ENCODE measurements at regions not wholly inside any gene's neighbourhood (a gene's known extent, or its start where the extent isn't known, plus 50 kb on each side); places are given as distances from the start of the nearest gene placed in this dataset.

- Histone ChIP-seq H3K36me3 (ENCODE audit: insufficient read depth, low read length, poor library complexity, severe bottlenecking) (no peaks in the 10 kb centered on the region), H3K9me3 (ENCODE audit: low read depth, low read length, poor library complexity, severe bottlenecking) (peaks cover 20% of the 10 kb centered on the region), H3K4me1 (ENCODE audit: insufficient read depth, low read length, poor library complexity, severe bottlenecking) (no peaks in the 10 kb centered on the region), H3K4me3 (ENCODE audit: low read depth, low read length, poor library complexity, severe bottlenecking) (no peak overlapping the region), H3K27me3 (replicated peaks; ENCODE audit: insufficient read depth, low read depth, low read length, poor library complexity) (no peaks in the 10 kb centered on the region), H3K27ac (ENCODE audit: low read depth, low read length, poor library complexity, severe bottlenecking) (no peak overlapping the region)
- DNase-seq (ENCODE audit: low spot score), result no peak
- no peak for TF ChIP-seq CTCF (conservative IDR thresholded peaks at IDR 0.05; ENCODE audit: low read depth, low read length)
- no peak for TF ChIP-seq EZH2 (IDR thresholded peaks at IDR 0.05; ENCODE audit: borderline replicate concordance, low read depth, low read length, poor library complexity, severe bottlenecking)
- ChIA-PET POLR2A (ENCODE audit: low non-redundant PET) (no interaction called here), CTCF (no interaction called here)
- BruUV-seq (replicated peaks), result no TSS peak
- intact Hi-C loops (cut with micrococcal nuclease; ENCODE audit: unreplicated experiment), result no loop called here
Observed at GRCh38 chr18:78085241-78086185, 835.9 kb downstream of the GALR1 start.

GRCh38 chr18:78086931-78087330, 837.3 kb downstream of the GALR1 start:
- POLR2A ChIA-PET (ENCODE audit: low non-redundant PET), result no interaction called here

GRCh38 chr18:78087338-78087737, 837.7 kb downstream of the GALR1 start:
- Histone ChIP-seq H3K4me3 (ENCODE audit: low read depth, low read length, poor library complexity, severe bottlenecking) (no peak overlapping the region), H3K27me3 (replicated peaks; ENCODE audit: insufficient read depth, low read depth, low read length, poor library complexity) (no peaks in the 10 kb centered on the region), H3K9me3 (ENCODE audit: low read depth, low read length, poor library complexity, severe bottlenecking) (peaks cover 24% of the 10 kb centered on the region), H3K36me3 (ENCODE audit: insufficient read depth, low read length, poor library complexity, severe bottlenecking) (no peaks in the 10 kb centered on the region), H3K4me1 (ENCODE audit: insufficient read depth, low read length, poor library complexity, severe bottlenecking) (no peaks in the 10 kb centered on the region), H3K27ac (ENCODE audit: low read depth, low read length, poor library complexity, severe bottlenecking) (no peak overlapping the region)
- no peak for DNase-seq (ENCODE audit: low spot score)
- BruUV-seq (replicated peaks), result no TSS peak
- intact Hi-C loops (cut with micrococcal nuclease; ENCODE audit: unreplicated experiment), result no loop called here
- no peak for TF ChIP-seq CTCF (conservative IDR thresholded peaks at IDR 0.05; ENCODE audit: low read depth, low read length)
- TF ChIP-seq EZH2 (IDR thresholded peaks at IDR 0.05; ENCODE audit: borderline replicate concordance, low read depth, low read length, poor library complexity, severe bottlenecking), result no peak
- CTCF ChIA-PET, result no interaction called here
- POLR2A ChIA-PET (ENCODE audit: low non-redundant PET), result no interaction called here

More at GRCh38 chr18:78086931-78087330, 837.3 kb downstream of the GALR1 start:
- Histone ChIP-seq H3K4me1 (ENCODE audit: insufficient read depth, low read length, poor library complexity, severe bottlenecking) (no peaks in the 10 kb centered on the region), H3K27me3 (replicated peaks; ENCODE audit: insufficient read depth, low read depth, low read length, poor library complexity) (no peaks in the 10 kb centered on the region), H3K36me3 (ENCODE audit: insufficient read depth, low read length, poor library complexity, severe bottlenecking) (no peaks in the 10 kb centered on the region), H3K4me3 (ENCODE audit: low read depth, low read length, poor library complexity, severe bottlenecking) (no peak overlapping the region), H3K9me3 (ENCODE audit: low read depth, low read length, poor library complexity, severe bottlenecking) (peaks cover 24% of the 10 kb centered on the region), H3K27ac (ENCODE audit: low read depth, low read length, poor library complexity, severe bottlenecking) (no peak overlapping the region)
- CTCF ChIA-PET, result no interaction called here
- no peak for TF ChIP-seq CTCF (conservative IDR thresholded peaks at IDR 0.05; ENCODE audit: low read depth, low read length)
- TF ChIP-seq EZH2 (IDR thresholded peaks at IDR 0.05; ENCODE audit: borderline replicate concordance, low read depth, low read length, poor library complexity, severe bottlenecking), result no peak
- BruUV-seq (replicated peaks), result no TSS peak
- intact Hi-C loops (cut with micrococcal nuclease; ENCODE audit: unreplicated experiment), result no loop called here
- no peak for DNase-seq (ENCODE audit: low spot score)
